Endodermal cell (in vitro differentiated cells): ENCODE measurements at regions not wholly inside any gene's neighbourhood (a gene's known extent, or its start where the extent isn't known, plus 50 kb on each side); places are given as distances from the start of the nearest gene placed in this dataset.

Experiments used
- DNase-seq: peaks from one replicate; pipeline ENCODE4 v3.0.0-alpha.2; 2017
- H3K27ac ChIP-seq: 2 replicates; pipeline ENCODE4 v1.5.1; 2013; ENCODE audit warnings: mild to moderate bottlenecking, low read depth, low read length, moderate library complexity
- H3K27me3 ChIP-seq: 2 replicates; pipeline ENCODE4 v1.6.1; 2013; ENCODE audit warnings: mild to moderate bottlenecking, low read length, moderate library complexity; ENCODE audit not compliant: insufficient read depth, control insufficient read depth, poor library complexity, severe bottlenecking
- H3K36me3 ChIP-seq: 2 replicates; pipeline ENCODE4 v1.7.0; 2013; ENCODE audit warnings: mild to moderate bottlenecking, low read length, moderate library complexity; ENCODE audit not compliant: control insufficient read depth, insufficient read depth
- H3K4me1 ChIP-seq: one replicate; pipeline ENCODE4 v1.7.0; 2013; ENCODE audit warnings: low read length; ENCODE audit not compliant: control insufficient read depth, insufficient read depth
- H3K4me3 ChIP-seq: 2 replicates; pipeline ENCODE4 v1.5.1; 2013; ENCODE audit warnings: mild to moderate bottlenecking, low read length, moderate library complexity
- H3K9ac ChIP-seq: 2 replicates; pipeline ENCODE4 v1.6.1; 2013; ENCODE audit warnings: mild to moderate bottlenecking, low read length, moderate library complexity; ENCODE audit not compliant: poor library complexity, severe bottlenecking; ENCODE audit errors: extremely low read depth
- H3K9me3 ChIP-seq: 2 replicates; pipeline ENCODE4 v1.6.1; 2013; ENCODE audit warnings: mild to moderate bottlenecking, low read length, moderate library complexity; ENCODE audit not compliant: control insufficient read depth
- H3K27ac Mint-ChIP-seq: 2 replicates; pipeline ENCODE4 v1.8.0; 2020; ENCODE audit warnings: mixed read lengths
- H3K27me3 Mint-ChIP-seq: 2 replicates; pipeline ENCODE4 v1.8.0; 2021; ENCODE audit warnings: mild to moderate bottlenecking, mixed read lengths; ENCODE audit not compliant: insufficient read depth
- H3K36me3 Mint-ChIP-seq: 2 replicates; pipeline ENCODE4 v1.8.0; 2020; ENCODE audit warnings: low read depth, mixed read lengths
- H3K4me1 Mint-ChIP-seq: 2 replicates; pipeline ENCODE4 v1.8.0; 2020; ENCODE audit warnings: mixed read lengths
- H3K4me3 Mint-ChIP-seq: 2 replicates; pipeline ENCODE4 v1.8.0; 2020; ENCODE audit warnings: mild to moderate bottlenecking, moderate library complexity, mixed read lengths
- H3K9me3 Mint-ChIP-seq: 2 replicates; pipeline ENCODE4 v1.8.0; 2020; ENCODE audit warnings: mild to moderate bottlenecking, mixed read lengths
- CTCF ChIP-seq: fragments of 200-600 bp; sonication (generic); conservative IDR thresholded peaks from 2 replicates; pipeline ENCODE4 v1.5.0; 2021; ENCODE audit warnings: antibody characterized with exemption, mild to moderate bottlenecking
- WGBS, 2 experiments: methylation state at CpG; one replicate each; pipeline versions ENCODE4 v1.1.5 to v1.1.7; 2013; ENCODE audit warnings: missing lambda C conversion rate in 2 of 2, mixed read lengths in 1 of 2; ENCODE audit not compliant: insufficient coverage in 1 of 2, insufficient read length in 1 of 2; 5-methylcytosine and 5-hydroxymethylcytosine counted together

- H3K9me3 ChIP-seq, result no peaks in the 10 kb centered on the region
- H3K4me1 Mint-ChIP-seq, result no peaks in the 10 kb centered on the region
- no peaks in the 10 kb centered on the region for H3K4me1 ChIP-seq
- H3K9me3 Mint-ChIP-seq, result no peaks in the 10 kb centered on the region
- H3K27me3 Mint-ChIP-seq, result no peaks in the 10 kb centered on the region
- H3K27ac ChIP-seq, result no peak overlapping the region
- H3K27me3 ChIP-seq, result no peaks in the 10 kb centered on the region
- no peak for TF ChIP-seq CTCF
- H3K4me3 ChIP-seq, result no peak overlapping the region
- no peaks in the 10 kb centered on the region for H3K36me3 Mint-ChIP-seq
- H3K4me3 Mint-ChIP-seq, result no peak overlapping the region
- no peak overlapping the region for H3K9ac ChIP-seq
- 90 to 91% methylated on average over 3 to 4 of the region's 4 CpGs for WGBS, 2 experiments
- H3K36me3 ChIP-seq, result no peaks in the 10 kb centered on the region
- no peak for DNase-seq
- no peak overlapping the region for H3K27ac Mint-ChIP-seq
Measured at GRCh38 chr20:39630215-39630908, 668.2 kb downstream of the DHX35 start.

- no peaks in the 10 kb centered on the region for H3K27me3 ChIP-seq
- no peak overlapping the region for H3K27ac ChIP-seq
- WGBS, 2 experiments, result 92 to 100% methylated on average over 1 of the region's 1 CpG
- no peaks in the 10 kb centered on the region for H3K4me1 Mint-ChIP-seq
- no peaks in the 10 kb centered on the region for H3K4me1 ChIP-seq
- no peaks in the 10 kb centered on the region for H3K27me3 Mint-ChIP-seq
- no peak overlapping the region for H3K4me3 ChIP-seq
- H3K9me3 ChIP-seq, result no peaks in the 10 kb centered on the region
- H3K36me3 Mint-ChIP-seq, result no peaks in the 10 kb centered on the region
- H3K9ac ChIP-seq, result no peak overlapping the region
- DNase-seq, result no peak
- H3K9me3 Mint-ChIP-seq, result no peaks in the 10 kb centered on the region
- no peak for TF ChIP-seq CTCF
- H3K4me3 Mint-ChIP-seq, result no peak overlapping the region
- no peak overlapping the region for H3K27ac Mint-ChIP-seq
- no peaks in the 10 kb centered on the region for H3K36me3 ChIP-seq
Measured at GRCh38 chr20:39627765-39628164, 665.6 kb downstream of the DHX35 start.

- H3K9ac ChIP-seq, result no peak overlapping the region
- Mint-ChIP-seq H3K4me3 (no peak overlapping the region), H3K27ac (no peak overlapping the region), H3K36me3 (no peaks in the 10 kb centered on the region), H3K4me1 (peaks cover 1% of the 10 kb centered on the region), H3K9me3 (no peaks in the 10 kb centered on the region), H3K27me3 (no peaks in the 10 kb centered on the region)
- no peak overlapping the region for H3K4me3 ChIP-seq
- no peaks in the 10 kb centered on the region for H3K9me3 ChIP-seq
- H3K27ac ChIP-seq, result no peak overlapping the region
- no peaks in the 10 kb centered on the region for H3K36me3 ChIP-seq
- TF ChIP-seq CTCF, result no peak
- no peaks in the 10 kb centered on the region for H3K4me1 ChIP-seq
- DNase-seq, result no peak
- 93% methylated on average over 1 of the region's 1 CpG; no CpG with 5 or more reads in 1 of the 2 experiments for WGBS, 2 experiments
- no peaks in the 10 kb centered on the region for H3K27me3 ChIP-seq
Measured at GRCh38 chr20:39624316-39624715, 662.2 kb downstream of the DHX35 start.
